ENCODE measurements at regions not wholly inside any gene's neighbourhood (a gene's known extent, or its start where the extent isn't known, plus 50 kb on each side); places are given as distances from the start of the nearest gene placed in this dataset.

DNA sequence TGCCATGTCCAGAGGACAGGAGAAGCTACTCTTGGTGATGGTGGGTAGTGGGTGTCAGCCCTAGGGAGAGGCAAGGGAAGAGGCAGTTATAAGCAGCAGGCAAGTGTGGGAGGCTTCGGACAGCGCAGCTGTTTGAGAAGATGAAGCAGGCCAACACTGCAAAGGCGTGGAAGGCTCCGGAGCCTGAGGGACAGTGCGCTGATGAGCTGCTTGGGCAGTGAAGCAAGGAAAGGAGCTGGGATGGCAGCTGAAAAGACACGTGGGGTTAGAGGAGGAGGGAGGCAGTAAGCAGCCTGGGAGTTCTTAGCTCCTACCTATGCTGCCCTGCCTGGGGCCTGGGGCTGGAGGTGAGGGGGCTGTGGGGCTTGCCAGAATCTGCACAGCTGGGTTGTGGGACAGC lies 50.1 kb upstream of the CRTAC1 start:
- peak; percentile 23 for ATAC-seq
- H3K27ac Mint-ChIP-seq: no peak overlapping the region
- H3K27me3 Mint-ChIP-seq: peaks cover 19% of the 10 kb centered on the region
- no peak for DNase-seq
- H3K4me1 Mint-ChIP-seq: no peaks in the 10 kb centered on the region
- H3K9me3 Mint-ChIP-seq: no peaks in the 10 kb centered on the region
- H3K4me3 Mint-ChIP-seq: no peak overlapping the region
